ENCODE measurements at regions not wholly inside any gene's neighbourhood (a gene's known extent, or its start where the extent isn't known, plus 50 kb on each side); places are given as distances from the start of the nearest gene placed in this dataset.

- TF ChIP-seq POLR2AphosphoS5 (IDR thresholded peaks at IDR 0.05; ENCODE audit: low read depth, low read length), result no peak
- TF ChIP-seq, protein P1, sequence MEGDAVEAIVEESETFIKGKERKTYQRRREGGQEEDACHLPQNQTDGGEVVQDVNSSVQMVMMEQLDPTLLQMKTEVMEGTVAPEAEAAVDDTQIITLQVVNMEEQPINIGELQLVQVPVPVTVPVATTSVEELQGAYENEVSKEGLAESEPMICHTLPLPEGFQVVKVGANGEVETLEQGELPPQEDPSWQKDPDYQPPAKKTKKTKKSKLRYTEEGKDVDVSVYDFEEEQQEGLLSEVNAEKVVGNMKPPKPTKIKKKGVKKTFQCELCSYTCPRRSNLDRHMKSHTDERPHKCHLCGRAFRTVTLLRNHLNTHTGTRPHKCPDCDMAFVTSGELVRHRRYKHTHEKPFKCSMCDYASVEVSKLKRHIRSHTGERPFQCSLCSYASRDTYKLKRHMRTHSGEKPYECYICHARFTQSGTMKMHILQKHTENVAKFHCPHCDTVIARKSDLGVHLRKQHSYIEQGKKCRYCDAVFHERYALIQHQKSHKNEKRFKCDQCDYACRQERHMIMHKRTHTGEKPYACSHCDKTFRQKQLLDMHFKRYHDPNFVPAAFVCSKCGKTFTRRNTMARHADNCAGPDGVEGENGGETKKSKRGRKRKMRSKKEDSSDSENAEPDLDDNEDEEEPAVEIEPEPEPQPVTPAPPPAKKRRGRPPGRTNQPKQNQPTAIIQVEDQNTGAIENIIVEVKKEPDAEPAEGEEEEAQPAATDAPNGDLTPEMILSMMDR (IDR thresholded peaks at IDR 0.05), result no peak
- TF ChIP-seq REST (IDR thresholded peaks at IDR 0.05; ENCODE audit: insufficient read depth in 1 of 2, low read depth in 2 of 2, low read length in 1 of 2), result no peak
These were observed 413.6 kb upstream of the TMCO5A start for GRCh38 chr15:37520882-37521281.

Data from Panc1 (cell line).